Neutrophil (primary cell): ENCODE measurements at regions not wholly inside any gene's neighbourhood (a gene's known extent, or its start where the extent isn't known, plus 50 kb on each side); places are given as distances from the start of the nearest gene placed in this dataset.

Source experiments
- H3K27ac ChIP-seq: fragments of 200-600 bp; sonication (generic); 2 replicates; pipeline ENCODE4 v1.5.1; 2016; ENCODE audit warnings: mild to moderate bottlenecking, moderate library complexity
- H3K27me3 ChIP-seq: fragments of 200-600 bp; sonication (generic); 2 replicates; pipeline ENCODE4 v1.6.0; 2016; ENCODE audit warnings: mild to moderate bottlenecking
- H3K36me3 ChIP-seq: fragments of 200-600 bp; sonication (generic); 2 replicates; pipeline ENCODE4 v1.5.1; 2017
- H3K4me1 ChIP-seq, 2 experiments: fragments of 200-600 bp in 1 of 2; sonication (generic) in 1 of 2; 1 replicate in 1 of 2; 2 replicates in 1 of 2; pipeline versions ENCODE4 v1.5.1 to v1.6.1; 2013 to 2016; ENCODE audit warnings: low read depth in 1 of 2, low read length in 1 of 2, mild to moderate bottlenecking in 1 of 2, moderate library complexity in 1 of 2; ENCODE audit not compliant: control insufficient read depth in 1 of 2, insufficient read depth in 1 of 2
- H3K4me3 ChIP-seq, 2 experiments: fragments of 200-600 bp in 1 of 2; sonication (generic) in 1 of 2; 1 replicate in 1 of 2; 2 replicates in 1 of 2; pipeline ENCODE4 v1.5.1; 2013 to 2016; ENCODE audit warnings: low read depth in 1 of 2, low read length in 1 of 2, mild to moderate bottlenecking in 1 of 2, moderate library complexity in 1 of 2
- H3K9me3 ChIP-seq: fragments of 200-600 bp; sonication (generic); 2 replicates; pipeline ENCODE4 v1.5.1; 2016
- TF ChIP-seq, protein P1 (sequence below): fragments of 200-600 bp; sonication (generic); IDR thresholded peaks from 2 replicates; pipeline ENCODE4 v1.5.1; 2016; ENCODE audit warnings: antibody characterized with exemption

- Histone ChIP-seq H3K4me3 (no peak overlapping the region), H3K27ac (no peak overlapping the region)
- TF ChIP-seq, protein P1, sequence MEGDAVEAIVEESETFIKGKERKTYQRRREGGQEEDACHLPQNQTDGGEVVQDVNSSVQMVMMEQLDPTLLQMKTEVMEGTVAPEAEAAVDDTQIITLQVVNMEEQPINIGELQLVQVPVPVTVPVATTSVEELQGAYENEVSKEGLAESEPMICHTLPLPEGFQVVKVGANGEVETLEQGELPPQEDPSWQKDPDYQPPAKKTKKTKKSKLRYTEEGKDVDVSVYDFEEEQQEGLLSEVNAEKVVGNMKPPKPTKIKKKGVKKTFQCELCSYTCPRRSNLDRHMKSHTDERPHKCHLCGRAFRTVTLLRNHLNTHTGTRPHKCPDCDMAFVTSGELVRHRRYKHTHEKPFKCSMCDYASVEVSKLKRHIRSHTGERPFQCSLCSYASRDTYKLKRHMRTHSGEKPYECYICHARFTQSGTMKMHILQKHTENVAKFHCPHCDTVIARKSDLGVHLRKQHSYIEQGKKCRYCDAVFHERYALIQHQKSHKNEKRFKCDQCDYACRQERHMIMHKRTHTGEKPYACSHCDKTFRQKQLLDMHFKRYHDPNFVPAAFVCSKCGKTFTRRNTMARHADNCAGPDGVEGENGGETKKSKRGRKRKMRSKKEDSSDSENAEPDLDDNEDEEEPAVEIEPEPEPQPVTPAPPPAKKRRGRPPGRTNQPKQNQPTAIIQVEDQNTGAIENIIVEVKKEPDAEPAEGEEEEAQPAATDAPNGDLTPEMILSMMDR, result no peak
Measured at GRCh38 chr5:67257077-67257476, 60.5 kb upstream of the CD180 start.

DNA sequence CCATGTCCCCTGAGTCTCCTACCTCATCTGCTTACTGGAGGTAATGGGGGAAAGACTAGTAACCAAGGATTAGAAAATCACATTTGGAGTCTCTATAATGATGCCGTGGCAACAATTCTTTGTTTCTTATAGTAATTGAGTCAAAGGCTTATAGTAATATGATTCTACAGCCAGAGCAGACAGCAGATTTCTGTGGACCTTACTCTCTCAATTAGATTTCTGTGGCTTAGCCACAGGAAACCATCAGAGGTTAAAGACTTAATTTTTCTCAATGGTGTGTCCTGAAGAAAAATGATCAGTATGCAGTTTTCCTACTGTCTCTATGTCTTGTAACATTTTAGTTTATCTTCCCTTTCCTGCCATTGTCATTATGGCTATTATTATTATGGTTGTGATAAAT, 59.3 kb upstream of the CD180 start:
- H3K9me3 ChIP-seq, result no peaks in the 10 kb centered on the region
- H3K36me3 ChIP-seq, result no peaks in the 10 kb centered on the region
- no peak overlapping the region for H3K4me3 ChIP-seq
- H3K27me3 ChIP-seq, result no peaks in the 10 kb centered on the region
- H3K4me1 ChIP-seq, result no peaks in the 10 kb centered on the region
- no peak overlapping the region for H3K27ac ChIP-seq
- TF ChIP-seq, protein P1, result no peak

More at GRCh38 chr5:67257077-67257476, 60.5 kb upstream of the CD180 start:
- no peaks in the 10 kb centered on the region for H3K36me3 ChIP-seq
- H3K4me1 ChIP-seq, result no peaks in the 10 kb centered on the region
- no peaks in the 10 kb centered on the region for H3K9me3 ChIP-seq
- H3K27me3 ChIP-seq, result no peaks in the 10 kb centered on the region

GRCh38 chr5:67253911-67254310, 57.3 kb upstream of the CD180 start:
- H3K9me3 ChIP-seq, result no peaks in the 10 kb centered on the region
- H3K27me3 ChIP-seq, result no peaks in the 10 kb centered on the region
- H3K4me1 ChIP-seq, result no peaks in the 10 kb centered on the region
- no peaks in the 10 kb centered on the region for H3K36me3 ChIP-seq
- no peak overlapping the region for H3K27ac ChIP-seq
- TF ChIP-seq, protein P1, result no peak
- no peak overlapping the region for H3K4me3 ChIP-seq

GRCh38 chr5:67249590-67249895, 52.9 kb upstream of the CD180 start:
- H3K9me3 ChIP-seq, result no peaks in the 10 kb centered on the region
- H3K4me1 ChIP-seq, result peaks cover 0 to 6% of the 10 kb centered on the region in 2 experiments
- H3K27me3 ChIP-seq, result no peaks in the 10 kb centered on the region
- H3K27ac ChIP-seq, result no peak overlapping the region
- TF ChIP-seq, protein P1, result no peak
- no peaks in the 10 kb centered on the region for H3K36me3 ChIP-seq
- no peak overlapping the region for H3K4me3 ChIP-seq

DNA sequence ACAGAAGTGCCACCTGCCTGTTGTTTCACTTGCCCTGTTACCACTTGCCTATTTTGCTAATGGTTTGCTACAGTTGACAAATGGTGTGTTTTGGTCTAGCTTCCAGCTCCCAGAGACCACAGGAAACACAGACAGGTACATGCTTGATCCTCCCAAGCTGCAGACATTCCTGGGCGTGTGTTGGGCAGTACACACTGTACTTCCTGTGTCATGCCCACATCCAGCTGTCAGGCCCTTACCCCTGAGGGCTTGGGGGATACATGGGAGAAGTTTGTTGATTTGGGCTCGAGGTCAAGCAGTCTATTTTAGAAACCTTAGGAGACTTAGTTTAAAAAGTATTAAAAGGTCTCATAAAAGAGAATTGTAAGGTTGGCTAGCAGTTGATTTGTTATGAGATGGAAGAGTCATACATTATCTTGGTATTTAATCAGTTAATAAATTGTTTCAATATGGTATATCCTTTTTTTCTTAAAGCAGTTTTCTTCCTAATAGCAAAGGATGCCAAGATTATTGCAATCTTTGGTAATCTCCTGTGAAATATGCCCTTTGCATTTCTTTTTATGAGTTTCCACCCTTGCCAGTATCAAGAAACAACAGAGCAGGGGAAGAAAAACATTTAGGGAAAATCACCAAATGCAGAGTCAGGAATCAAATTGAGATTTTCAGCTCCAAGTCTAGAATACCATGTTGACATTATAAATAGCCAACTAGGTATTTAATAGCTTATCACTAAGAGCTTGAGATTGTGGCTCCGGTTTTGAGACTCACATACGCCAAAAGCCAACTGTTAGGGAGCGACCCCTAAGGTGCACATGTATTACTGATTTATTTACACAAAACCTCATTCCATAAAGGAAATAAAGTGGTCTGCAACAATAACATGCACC, 52.3 kb upstream of the CD180 start:
- no peak overlapping the region for H3K4me3 ChIP-seq
- no peak overlapping the region for H3K27ac ChIP-seq
- TF ChIP-seq, protein P1, result no peak
- H3K9me3 ChIP-seq, result no peaks in the 10 kb centered on the region
- no peaks in the 10 kb centered on the region for H3K27me3 ChIP-seq
- no peaks in the 10 kb centered on the region for H3K36me3 ChIP-seq
- H3K4me1 ChIP-seq, result peaks cover 0 to 6% of the 10 kb centered on the region in 2 experiments
